DMS114 treated with DMSO at 0.1 percent for 48 hours (cell line): ENCODE measurements at regions not wholly inside any gene's neighbourhood (a gene's known extent, or its start where the extent isn't known, plus 50 kb on each side); places are given as distances from the start of the nearest gene placed in this dataset.

Experiments used
- DNase-seq: peaks from one replicate; lab custom pipeline; 2025; ENCODE audit not compliant: unreplicated experiment; lab: John Stamatoyannopoulos, UW

- DNase-seq: no peak
Measured at GRCh38 chr14:49527221-49527620, 59.0 kb downstream of the RPS29 start.

GRCh38 chr14:49526101-49526500 is 60.1 kb downstream of the RPS29 start:
- no peak for DNase-seq

- no peak for DNase-seq
Measured at GRCh38 chr14:49516286-49516685, 69.9 kb downstream of the RPS29 start.

- no peak for DNase-seq
Measured at GRCh38 chr14:49512571-49512970, 73.6 kb downstream of the RPS29 start.

- DNase-seq: no peak
Measured at GRCh38 chr14:49512147-49512551, 74.0 kb downstream of the RPS29 start.

- DNase-seq: no peak
Measured at GRCh38 chr14:49508124-49508523, 78.1 kb downstream of the RPS29 start.

- DNase-seq: no peak
Measured at GRCh38 chr14:49506650-49507049, 79.5 kb downstream of the RPS29 start.

- no peak for DNase-seq
Measured at GRCh38 chr14:49505041-49505766, 81.0 kb downstream of the RPS29 start.

- peak; percentile 58 for DNase-seq
Measured at GRCh38 chr14:49497725-49498348, 88.3 kb downstream of the RPS29 start.

GRCh38 chr14:49497267-49497666 is 88.9 kb downstream of the RPS29 start:
- DNase-seq: no peak

- DNase-seq: no peak
Measured at GRCh38 chr14:49494836-49495235, 91.3 kb downstream of the RPS29 start.

GRCh38 chr14:49493557-49493956 is 92.6 kb downstream of the RPS29 start:
- no peak for DNase-seq

GRCh38 chr14:49492151-49492550 is 94.0 kb downstream of the RPS29 start:
- no peak for DNase-seq

GRCh38 chr14:49489341-49489740 is 96.8 kb downstream of the RPS29 start:
- DNase-seq: no peak

GRCh38 chr14:49487238-49487637 is 98.9 kb downstream of the RPS29 start:
- no peak for DNase-seq

- DNase-seq: no peak
Measured at GRCh38 chr14:49485290-49485689, 100.9 kb downstream of the RPS29 start.

- DNase-seq: no peak
Measured at GRCh38 chr14:49484180-49484579, 102.0 kb downstream of the RPS29 start.

- no peak for DNase-seq
Measured at GRCh38 chr14:49483268-49483667, 102.9 kb downstream of the RPS29 start.

- DNase-seq: no peak
Measured at GRCh38 chr14:49480979-49481498, 105.1 kb downstream of the RPS29 start.

GRCh38 chr14:49480053-49480760 is 106.0 kb downstream of the RPS29 start:
- DNase-seq: no peak

- no peak for DNase-seq
Measured at GRCh38 chr14:49479432-49479831, 106.7 kb downstream of the RPS29 start.

GRCh38 chr14:49478784-49479183 is 107.4 kb downstream of the RPS29 start:
- DNase-seq: no peak
